ENCODE measurements at regions not wholly inside any gene's neighbourhood (a gene's known extent, or its start where the extent isn't known, plus 50 kb on each side); places are given as distances from the start of the nearest gene placed in this dataset.

DNA sequence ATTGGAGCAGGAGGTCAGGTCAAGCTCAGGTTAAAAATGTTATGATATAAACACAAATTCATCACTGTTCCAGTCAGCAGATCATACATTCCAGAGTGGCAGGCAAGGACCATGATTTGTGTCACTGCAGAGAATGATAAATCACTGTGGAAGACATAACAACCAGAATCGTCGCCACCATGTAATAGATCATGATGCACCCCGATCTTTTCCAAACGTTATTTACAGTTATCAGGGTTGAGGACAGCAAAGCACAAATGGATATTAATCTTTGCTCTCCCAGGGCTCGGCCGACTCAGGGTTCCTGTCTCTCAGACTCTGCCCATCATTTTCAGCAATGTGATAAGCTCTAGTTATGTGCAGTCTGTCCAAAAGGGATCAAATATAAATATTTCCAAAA lies 122.7 kb downstream of the ZBTB18 start:
- Histone ChIP-seq H4K20me1 (ENCODE audit: insufficient read depth, low read length, poor library complexity, severe bottlenecking) (no peaks in the 10 kb centered on the region), H2AFZ (ENCODE audit: low read length) (no peak overlapping the region), H3K4me3 (ENCODE audit: low read length, poor library complexity, severe bottlenecking) (no peak overlapping the region)

GRCh38 chr1:244174922-244175521 lies 123.9 kb downstream of the ZBTB18 start:
- Histone ChIP-seq H3K9ac (ENCODE audit: low read depth, low read length, poor library complexity, severe bottlenecking) (no peak overlapping the region), H3K4me2 (ENCODE audit: low read depth, low read length, poor library complexity, severe bottlenecking) (no peak overlapping the region), H3K79me2 (ENCODE audit: insufficient read depth, low read length) (no peaks in the 10 kb centered on the region), H2AFZ (ENCODE audit: low read length) (no peak overlapping the region), H4K20me1 (ENCODE audit: insufficient read depth, low read length, poor library complexity, severe bottlenecking) (no peaks in the 10 kb centered on the region), H3K9me3 (ENCODE audit: insufficient read depth, low read depth, low read length) (no peaks in the 10 kb centered on the region), H3F3A (ENCODE audit: low read depth) (no peaks in the 10 kb centered on the region), H3K27me3 (ENCODE audit: insufficient read depth, low read length, poor library complexity, severe bottlenecking) (no peaks in the 10 kb centered on the region), H3K9me2 (replicated peaks; ENCODE audit: low read depth, low read length) (no peaks in the 10 kb centered on the region), H3K4me3 (ENCODE audit: low read length, poor library complexity, severe bottlenecking) (no peak overlapping the region), H3K4me1 (ENCODE audit: insufficient read depth, low read length, poor library complexity, severe bottlenecking) (no peaks in the 10 kb centered on the region), H3K36me3 (ENCODE audit: insufficient read depth, low read length) (no peaks in the 10 kb centered on the region)
- TF ChIP-seq EZH2phosphoT487 (IDR thresholded peaks at IDR 0.05; ENCODE audit: borderline replicate concordance) = no peak
- TF ChIP-seq, protein P1, sequence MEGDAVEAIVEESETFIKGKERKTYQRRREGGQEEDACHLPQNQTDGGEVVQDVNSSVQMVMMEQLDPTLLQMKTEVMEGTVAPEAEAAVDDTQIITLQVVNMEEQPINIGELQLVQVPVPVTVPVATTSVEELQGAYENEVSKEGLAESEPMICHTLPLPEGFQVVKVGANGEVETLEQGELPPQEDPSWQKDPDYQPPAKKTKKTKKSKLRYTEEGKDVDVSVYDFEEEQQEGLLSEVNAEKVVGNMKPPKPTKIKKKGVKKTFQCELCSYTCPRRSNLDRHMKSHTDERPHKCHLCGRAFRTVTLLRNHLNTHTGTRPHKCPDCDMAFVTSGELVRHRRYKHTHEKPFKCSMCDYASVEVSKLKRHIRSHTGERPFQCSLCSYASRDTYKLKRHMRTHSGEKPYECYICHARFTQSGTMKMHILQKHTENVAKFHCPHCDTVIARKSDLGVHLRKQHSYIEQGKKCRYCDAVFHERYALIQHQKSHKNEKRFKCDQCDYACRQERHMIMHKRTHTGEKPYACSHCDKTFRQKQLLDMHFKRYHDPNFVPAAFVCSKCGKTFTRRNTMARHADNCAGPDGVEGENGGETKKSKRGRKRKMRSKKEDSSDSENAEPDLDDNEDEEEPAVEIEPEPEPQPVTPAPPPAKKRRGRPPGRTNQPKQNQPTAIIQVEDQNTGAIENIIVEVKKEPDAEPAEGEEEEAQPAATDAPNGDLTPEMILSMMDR (conservative IDR thresholded peaks at IDR 0.05; ENCODE audit: low read length) = no peak

More for the DNA sequence above, 122.7 kb downstream of the ZBTB18 start:
- H3K27me3 ChIP-seq (ENCODE audit: insufficient read depth, low read length, poor library complexity, severe bottlenecking) = no peaks in the 10 kb centered on the region
- H3K9me3 ChIP-seq (ENCODE audit: insufficient read depth, low read depth, low read length) = no peaks in the 10 kb centered on the region
- no peaks in the 10 kb centered on the region for H3K79me2 ChIP-seq (ENCODE audit: insufficient read depth, low read length)
- no peaks in the 10 kb centered on the region for H3K4me1 ChIP-seq (ENCODE audit: insufficient read depth, low read length, poor library complexity, severe bottlenecking)
- no peaks in the 10 kb centered on the region for H3K9me2 ChIP-seq (replicated peaks; ENCODE audit: low read depth, low read length)
- no peaks in the 10 kb centered on the region for H3F3A ChIP-seq (ENCODE audit: low read depth)
- no peak overlapping the region for H3K9ac ChIP-seq (ENCODE audit: low read depth, low read length, poor library complexity, severe bottlenecking)
- no peaks in the 10 kb centered on the region for H3K36me3 ChIP-seq (ENCODE audit: insufficient read depth, low read length)
- TF ChIP-seq EZH2phosphoT487 (IDR thresholded peaks at IDR 0.05; ENCODE audit: borderline replicate concordance) = no peak
- TF ChIP-seq, protein P1 (conservative IDR thresholded peaks at IDR 0.05; ENCODE audit: low read length) = no peak
- H3K4me2 ChIP-seq (ENCODE audit: low read depth, low read length, poor library complexity, severe bottlenecking) = no peak overlapping the region

- Histone ChIP-seq H3F3A (ENCODE audit: low read depth) (no peaks in the 10 kb centered on the region), H3K4me3 (ENCODE audit: low read length, poor library complexity, severe bottlenecking) (no peak overlapping the region), H3K4me2 (ENCODE audit: low read depth, low read length, poor library complexity, severe bottlenecking) (no peak overlapping the region), H4K20me1 (ENCODE audit: insufficient read depth, low read length, poor library complexity, severe bottlenecking) (no peaks in the 10 kb centered on the region), H3K79me2 (ENCODE audit: insufficient read depth, low read length) (no peaks in the 10 kb centered on the region), H3K27me3 (ENCODE audit: insufficient read depth, low read length, poor library complexity, severe bottlenecking) (no peaks in the 10 kb centered on the region), H2AFZ (ENCODE audit: low read length) (no peak overlapping the region), H3K36me3 (ENCODE audit: insufficient read depth, low read length) (no peaks in the 10 kb centered on the region), H3K9me2 (replicated peaks; ENCODE audit: low read depth, low read length) (no peaks in the 10 kb centered on the region), H3K9ac (ENCODE audit: low read depth, low read length, poor library complexity, severe bottlenecking) (no peak overlapping the region), H3K9me3 (ENCODE audit: insufficient read depth, low read depth, low read length) (no peaks in the 10 kb centered on the region), H3K4me1 (ENCODE audit: insufficient read depth, low read length, poor library complexity, severe bottlenecking) (no peaks in the 10 kb centered on the region)
- TF ChIP-seq, protein P1 (conservative IDR thresholded peaks at IDR 0.05; ENCODE audit: low read length) = no peak
- TF ChIP-seq EZH2phosphoT487 (IDR thresholded peaks at IDR 0.05; ENCODE audit: borderline replicate concordance) = no peak
These were observed 125.1 kb downstream of the ZBTB18 start for GRCh38 chr1:244176201-244176600.

Measured in Loucy (cell line).